Common myeloid progenitor, CD34-positive (primary cell): ENCODE measurements at regions not wholly inside any gene's neighbourhood (a gene's known extent, or its start where the extent isn't known, plus 50 kb on each side); places are given as distances from the start of the nearest gene placed in this dataset.
A peak's percentile ranks its signal among the peaks of the same experiment; 100 is the strongest.

Experiments used
- CTCF ChIA-PET: fragments of 350-600 bp; sonication (Branson Sonifier 250); formaldehyde crosslinking; loops from one replicate; lab custom pipeline; 2021; ENCODE audit warnings: antibody characterized with exemption; lab: Charles Lee
- POLR2A ChIA-PET: fragments of 350-600 bp; sonication (Branson Sonifier 250); formaldehyde crosslinking; loops from one replicate; lab custom pipeline; 2021; ENCODE audit warnings: antibody characterized with exemption; lab: Charles Lee
- DNase-seq, 3 donors: peaks; one replicate each; pipeline versions ENCODE4 v3.0.0 to v3.0.0-alpha.2; 2013
- H3K27ac ChIP-seq, 2 experiments: 1 replicate in 1 of 2; 2 replicates in 1 of 2; pipeline ENCODE4 v1.7.0; 2013; ENCODE audit warnings: inconsistent platforms in 2 of 2, low read length in 2 of 2, mild to moderate bottlenecking in 2 of 2, low read depth in 1 of 2, moderate library complexity in 1 of 2; ENCODE audit not compliant: severe bottlenecking in 2 of 2, insufficient read depth in 1 of 2, poor library complexity in 1 of 2
- H3K27me3 ChIP-seq, 5 experiments: replicated peaks in 2 of 5; 1 replicate in 3 of 5; 2 replicates in 2 of 5; pipeline versions ENCODE4 v1.6.1 to v1.7.0; 2013; ENCODE audit warnings: low read length in 4 of 5, mild to moderate bottlenecking in 2 of 5, moderate library complexity in 2 of 5, inconsistent platforms in 1 of 5; ENCODE audit not compliant: insufficient read depth in 5 of 5, control insufficient read depth in 4 of 5
- H3K36me3 ChIP-seq, 4 experiments: 1 replicate in 2 of 4; 2 replicates in 2 of 4; pipeline versions ENCODE4 v1.6.1 to v1.7.0; 2013; ENCODE audit warnings: low read length in 3 of 4, control low read depth in 1 of 4, mild to moderate bottlenecking in 1 of 4; ENCODE audit not compliant: control insufficient read depth in 4 of 4, insufficient read depth in 4 of 4
- H3K4me1 ChIP-seq, 4 experiments: 1 replicate in 3 of 4; 2 replicates in 1 of 4; pipeline versions ENCODE4 v1.6.1 to v1.7.1; 2013; ENCODE audit warnings: low read length in 3 of 4, mild to moderate bottlenecking in 3 of 4, control low read depth in 1 of 4, inconsistent platforms in 1 of 4, moderate library complexity in 1 of 4; ENCODE audit not compliant: control insufficient read depth in 4 of 4, insufficient read depth in 4 of 4; ENCODE audit errors: control extremely low read depth in 1 of 4
- H3K4me3 ChIP-seq, 7 experiments: 1 replicate in 4 of 7; 2 replicates in 3 of 7; pipeline versions ENCODE4 v1.5.1 to v1.7.0; 2013; ENCODE audit warnings: mild to moderate bottlenecking in 7 of 7, low read length in 6 of 7, moderate library complexity in 6 of 7, inconsistent platforms in 2 of 7, low read depth in 2 of 7, control low read depth in 1 of 7; ENCODE audit not compliant: insufficient read depth in 4 of 7, control insufficient read depth in 1 of 7; ENCODE audit errors: extremely low read depth in 1 of 7
- H3K9me3 ChIP-seq, 5 experiments: 1 replicate in 4 of 5; 2 replicates in 1 of 5; pipeline versions ENCODE4 v1.6.1 to v1.7.1; 2013; ENCODE audit warnings: low read length in 4 of 5, mild to moderate bottlenecking in 2 of 5, inconsistent platforms in 1 of 5, low read depth in 1 of 5, moderate library complexity in 1 of 5; ENCODE audit not compliant: control insufficient read depth in 4 of 5, insufficient read depth in 2 of 5; ENCODE audit errors: control extremely low read depth in 1 of 5
- WGBS: methylation state at CpG from one replicate; pipeline ENCODE4 v1.1.5; 2013; ENCODE audit not compliant: insufficient coverage; 5-methylcytosine and 5-hydroxymethylcytosine counted together

- CTCF ChIA-PET, result interaction anchor here (1.2 to 1.9 kb wide), 3 partner anchors 8 to 1345 kb away, joined by 3 to 7 read pairs (median 3); no protein-coding TSS in a partner anchor
Measured at GRCh38 chr13:79680485-79680884, 199.5 kb downstream of the NDFIP2 start.

GRCh38 chr13:79679334-79679733 is 198.4 kb downstream of the NDFIP2 start:
- H3K9me3 ChIP-seq, result peaks cover 0 to 1% (median 0%) of the 10 kb centered on the region in 5 experiments
- H3K27me3 ChIP-seq, result no peaks in the 10 kb centered on the region
- no peaks in the 10 kb centered on the region for H3K36me3 ChIP-seq
- peak; percentile 60 to 74 (median 66) for DNase-seq
- POLR2A ChIA-PET, result no interaction called here
- WGBS, result 20% methylated on average over 2 of the region's 2 CpGs
- CTCF ChIA-PET, result interaction anchor here (0.6 to 1.9 kb wide), 12 partner anchors 9 to 1373 kb away, joined by 3 to 10 read pairs (median 4); no protein-coding TSS in a partner anchor
- H3K27ac ChIP-seq, result no peak overlapping the region
- no peak overlapping the region for H3K4me3 ChIP-seq
- H3K4me1 ChIP-seq, result no peaks in the 10 kb centered on the region

More at GRCh38 chr13:79680485-79680884, 199.5 kb downstream of the NDFIP2 start:
- Histone ChIP-seq H3K4me3 (no peak overlapping the region), H3K9me3 (peaks cover 0 to 1% (median 0%) of the 10 kb centered on the region in 5 experiments), H3K27me3 (no peaks in the 10 kb centered on the region), H3K36me3 (no peaks in the 10 kb centered on the region), H3K27ac (no peak overlapping the region), H3K4me1 (no peaks in the 10 kb centered on the region)
- no peak for DNase-seq
- POLR2A ChIA-PET, result no interaction called here

GRCh38 chr13:79678100-79678499 is 197.1 kb downstream of the NDFIP2 start:
- 100% methylated on average over 2 of the region's 2 CpGs for WGBS
- no peak overlapping the region for H3K27ac ChIP-seq
- no peaks in the 10 kb centered on the region for H3K4me1 ChIP-seq
- H3K27me3 ChIP-seq, result no peaks in the 10 kb centered on the region
- H3K36me3 ChIP-seq, result no peaks in the 10 kb centered on the region
- no peak for DNase-seq
- ChIA-PET CTCF (interaction anchor here (1.2 to 1.9 kb wide), 4 partner anchors 9 to 1245 kb away, joined by 4 to 10 read pairs (median 4); no protein-coding TSS in a partner anchor), POLR2A (no interaction called here)
- no peak overlapping the region for H3K4me3 ChIP-seq
- H3K9me3 ChIP-seq, result no peaks in the 10 kb centered on the region

DNA sequence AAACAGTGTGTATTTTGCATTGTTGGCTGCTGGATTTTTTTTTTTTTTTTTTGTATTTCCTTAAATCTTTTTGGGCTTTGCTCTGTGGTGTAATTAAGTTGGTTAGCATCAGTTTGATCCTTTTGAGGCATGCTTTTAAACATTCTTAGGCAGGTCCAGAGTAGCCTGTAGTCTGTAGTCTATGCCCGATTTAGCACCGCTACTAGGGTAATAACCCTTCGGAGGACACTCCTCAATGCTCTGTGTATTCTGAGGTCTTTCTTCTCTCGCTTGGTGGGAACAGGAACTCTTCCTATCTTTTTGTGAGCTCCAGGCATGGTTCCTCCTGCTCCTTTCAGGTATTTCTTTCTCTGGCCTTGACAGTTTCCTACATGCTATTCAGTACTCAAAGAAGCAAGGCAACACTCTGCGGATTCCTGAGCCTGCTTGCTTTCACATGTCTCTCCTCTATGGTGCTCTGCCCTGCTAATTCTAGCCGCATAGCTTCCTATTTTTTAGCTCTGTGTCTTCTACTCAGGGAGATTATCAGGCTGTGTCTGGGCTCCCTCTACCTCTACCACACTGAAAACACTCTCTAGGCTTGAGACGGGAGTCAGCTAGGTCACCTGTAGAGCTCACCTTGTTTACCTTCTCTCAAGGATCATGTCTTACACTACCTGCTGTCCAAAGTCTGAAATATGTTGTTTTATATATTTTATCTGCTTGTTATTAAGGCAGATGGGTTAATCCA is 195.1 kb downstream of the NDFIP2 start:
- no peaks in the 10 kb centered on the region for H3K9me3 ChIP-seq
- POLR2A ChIA-PET, result interaction anchor here (0.6 kb wide), 1 partner anchor 1049 kb away, joined by 3 read pairs; no protein-coding TSS in a partner anchor
- no peaks in the 10 kb centered on the region for H3K27me3 ChIP-seq
- no peak overlapping the region for H3K27ac ChIP-seq
- H3K36me3 ChIP-seq, result no peaks in the 10 kb centered on the region
- CTCF ChIA-PET, result interaction anchor here (0.6 to 1.0 kb wide), 4 partner anchors 8 to 1039 kb away, joined by 3 to 4 read pairs (median 4); no protein-coding TSS in a partner anchor
- no peak overlapping the region for H3K4me3 ChIP-seq
- no peaks in the 10 kb centered on the region for H3K4me1 ChIP-seq
- WGBS, result 83% methylated on average over 6 of the region's 7 CpGs
- DNase-seq, result no peak

DNA sequence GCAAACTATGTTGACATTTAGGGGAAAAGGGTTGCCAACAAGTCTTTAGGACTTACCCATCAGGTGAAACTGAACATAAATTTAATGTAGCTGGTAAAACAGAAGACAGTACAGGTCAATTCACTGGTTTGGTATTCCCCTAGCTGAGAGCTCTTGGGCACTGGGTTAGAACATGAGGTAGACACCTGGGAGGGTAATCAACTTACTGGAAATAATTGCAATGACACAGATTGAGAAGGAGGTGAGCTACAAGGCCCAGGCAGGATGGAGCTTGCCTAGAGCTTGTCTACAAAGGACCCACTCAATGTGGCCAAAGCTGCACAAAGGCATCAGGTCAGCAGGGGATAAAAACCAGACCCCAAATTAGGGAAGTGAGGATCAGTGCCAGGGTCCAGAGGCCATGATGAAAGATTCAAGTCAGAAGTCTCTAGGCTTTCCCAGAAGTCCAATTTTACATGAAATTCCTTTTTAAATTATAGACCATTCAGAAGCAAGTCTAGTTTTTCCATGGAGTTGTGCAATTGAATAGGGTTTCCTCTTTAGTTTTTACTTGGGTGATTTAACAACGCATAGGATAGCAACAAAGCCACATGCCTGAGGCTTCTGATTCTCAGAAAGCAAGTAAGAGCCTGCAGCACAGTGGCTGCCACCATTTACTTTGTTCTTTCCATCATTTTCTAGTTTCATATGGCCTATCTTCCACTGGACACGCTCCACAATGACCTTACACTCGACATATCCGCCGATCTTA is 194.0 kb downstream of the NDFIP2 start:
- CTCF ChIA-PET, result interaction anchor here (0.6 to 1.0 kb wide), 3 partner anchors 21 to 1040 kb away, joined by 3 to 4 read pairs (median 3); no protein-coding TSS in a partner anchor

GRCh38 chr13:79673993-79674377 is 193.0 kb downstream of the NDFIP2 start:
- CTCF ChIA-PET, result no interaction called here
- Histone ChIP-seq H3K4me1 (no peaks in the 10 kb centered on the region), H3K27ac (no peak overlapping the region), H3K27me3 (no peaks in the 10 kb centered on the region), H3K9me3 (no peaks in the 10 kb centered on the region), H3K36me3 (no peaks in the 10 kb centered on the region), H3K4me3 (no peak overlapping the region)
- WGBS, result no CpG with 5 or more reads among the region's 1 CpG
- DNase-seq, result no peak
- POLR2A ChIA-PET, result no interaction called here

More for the DNA sequence above, 194.0 kb downstream of the NDFIP2 start:
- Histone ChIP-seq H3K36me3 (no peaks in the 10 kb centered on the region), H3K27ac (no peak overlapping the region), H3K27me3 (no peaks in the 10 kb centered on the region), H3K4me3 (no peak overlapping the region), H3K4me1 (no peaks in the 10 kb centered on the region), H3K9me3 (no peaks in the 10 kb centered on the region)
- no peak for DNase-seq
- POLR2A ChIA-PET, result no interaction called here
- WGBS, result 97% methylated on average over 5 of the region's 5 CpGs
